ENCODE measurements at regions not wholly inside any gene's neighbourhood (a gene's known extent, or its start where the extent isn't known, plus 50 kb on each side); places are given as distances from the start of the nearest gene placed in this dataset.

DNA sequence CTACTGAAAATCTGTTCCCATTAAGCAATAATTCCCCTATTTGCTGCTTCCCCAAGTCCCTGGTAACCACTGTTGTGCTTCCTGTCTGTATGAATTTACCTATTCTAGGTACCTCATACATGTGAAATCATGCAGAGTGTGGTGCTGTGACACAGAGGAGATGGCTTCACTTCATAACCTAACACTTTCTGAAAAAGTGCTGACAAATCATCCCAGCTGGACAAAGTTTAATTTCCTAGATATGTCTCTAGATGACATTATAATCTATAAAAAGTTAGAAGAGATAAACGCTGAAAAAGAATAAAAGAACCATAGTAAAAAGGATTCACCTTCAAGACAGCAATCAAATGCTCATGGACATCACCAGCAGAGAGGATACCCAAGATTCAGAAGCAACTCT, 277.9 kb downstream of the SKIDA1 start:
- TF ChIP-seq, protein P1, sequence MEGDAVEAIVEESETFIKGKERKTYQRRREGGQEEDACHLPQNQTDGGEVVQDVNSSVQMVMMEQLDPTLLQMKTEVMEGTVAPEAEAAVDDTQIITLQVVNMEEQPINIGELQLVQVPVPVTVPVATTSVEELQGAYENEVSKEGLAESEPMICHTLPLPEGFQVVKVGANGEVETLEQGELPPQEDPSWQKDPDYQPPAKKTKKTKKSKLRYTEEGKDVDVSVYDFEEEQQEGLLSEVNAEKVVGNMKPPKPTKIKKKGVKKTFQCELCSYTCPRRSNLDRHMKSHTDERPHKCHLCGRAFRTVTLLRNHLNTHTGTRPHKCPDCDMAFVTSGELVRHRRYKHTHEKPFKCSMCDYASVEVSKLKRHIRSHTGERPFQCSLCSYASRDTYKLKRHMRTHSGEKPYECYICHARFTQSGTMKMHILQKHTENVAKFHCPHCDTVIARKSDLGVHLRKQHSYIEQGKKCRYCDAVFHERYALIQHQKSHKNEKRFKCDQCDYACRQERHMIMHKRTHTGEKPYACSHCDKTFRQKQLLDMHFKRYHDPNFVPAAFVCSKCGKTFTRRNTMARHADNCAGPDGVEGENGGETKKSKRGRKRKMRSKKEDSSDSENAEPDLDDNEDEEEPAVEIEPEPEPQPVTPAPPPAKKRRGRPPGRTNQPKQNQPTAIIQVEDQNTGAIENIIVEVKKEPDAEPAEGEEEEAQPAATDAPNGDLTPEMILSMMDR (IDR thresholded peaks at IDR 0.05; ENCODE audit: unreplicated experiment), result no peak
- Mint-ChIP-seq H3K27me3 (ENCODE audit: unreplicated experiment) (no peaks in the 10 kb centered on the region), H3K9me3 (ENCODE audit: unreplicated experiment) (no peaks in the 10 kb centered on the region), H3K27ac (ENCODE audit: unreplicated experiment) (no peak overlapping the region), H3K36me3 (ENCODE audit: low read depth, unreplicated experiment) (no peaks in the 10 kb centered on the region), H3K4me1 (ENCODE audit: unreplicated experiment) (no peaks in the 10 kb centered on the region), H3K4me3 (ENCODE audit: unreplicated experiment) (no peak overlapping the region)
- no peak for DNase-seq (ENCODE audit: low spot score)

DNA sequence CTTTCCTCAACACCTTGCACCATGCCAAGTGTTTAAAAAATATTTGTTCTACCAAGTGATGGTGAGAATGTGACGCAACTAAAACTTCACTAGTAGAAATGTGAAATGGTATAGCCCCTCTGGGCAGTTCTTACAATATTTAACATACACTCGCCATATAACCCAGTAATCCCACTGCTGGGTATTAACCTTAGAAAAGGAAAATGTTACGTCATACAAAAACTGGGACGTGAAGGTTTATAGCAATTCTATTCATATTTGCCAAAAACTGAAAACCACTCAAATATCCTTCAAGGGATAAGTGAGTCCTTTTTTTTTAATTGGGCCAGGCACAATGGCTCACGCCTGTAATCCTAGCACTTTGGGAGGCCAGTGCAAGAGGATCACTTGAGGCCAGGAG, 279.3 kb downstream of the SKIDA1 start:
- H3K4me1 Mint-ChIP-seq (ENCODE audit: unreplicated experiment), result no peaks in the 10 kb centered on the region
- no peak overlapping the region for H3K27ac Mint-ChIP-seq (ENCODE audit: unreplicated experiment)
- TF ChIP-seq, protein P1 (IDR thresholded peaks at IDR 0.05; ENCODE audit: unreplicated experiment), result no peak
- H3K9me3 Mint-ChIP-seq (ENCODE audit: unreplicated experiment), result no peaks in the 10 kb centered on the region
- H3K36me3 Mint-ChIP-seq (ENCODE audit: low read depth, unreplicated experiment), result no peaks in the 10 kb centered on the region
- DNase-seq (ENCODE audit: low spot score), result no peak
- no peaks in the 10 kb centered on the region for H3K27me3 Mint-ChIP-seq (ENCODE audit: unreplicated experiment)
- H3K4me3 Mint-ChIP-seq (ENCODE audit: unreplicated experiment), result no peak overlapping the region

DNA sequence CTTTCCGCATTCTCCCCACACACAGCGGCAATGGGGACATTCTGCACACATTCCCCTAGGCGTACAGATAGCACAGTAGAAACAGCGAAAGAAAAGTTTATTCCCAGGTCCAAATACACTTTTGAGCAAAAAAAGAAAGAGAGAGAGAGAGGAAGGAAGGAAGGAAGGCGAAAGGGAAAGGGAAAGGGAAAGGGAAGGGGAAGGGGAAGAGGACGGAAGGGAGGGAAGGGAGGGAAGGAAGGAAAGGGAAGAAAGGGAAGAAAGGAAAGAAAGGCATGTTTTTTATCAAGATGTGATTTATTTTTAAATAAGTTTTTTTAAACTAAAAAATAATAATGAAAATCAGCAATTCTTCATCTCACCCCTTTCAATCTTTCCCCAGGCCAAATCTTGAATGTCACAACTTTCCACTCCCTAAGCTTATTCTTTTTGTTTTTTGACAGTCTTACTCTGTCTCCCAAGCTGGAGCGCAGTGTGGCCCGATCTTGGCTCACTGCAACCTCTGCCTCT, 281.7 kb downstream of the SKIDA1 start:
- H3K4me3 Mint-ChIP-seq (ENCODE audit: unreplicated experiment), result no peak overlapping the region
- no peaks in the 10 kb centered on the region for H3K27me3 Mint-ChIP-seq (ENCODE audit: unreplicated experiment)
- no peaks in the 10 kb centered on the region for H3K9me3 Mint-ChIP-seq (ENCODE audit: unreplicated experiment)
- no peaks in the 10 kb centered on the region for H3K4me1 Mint-ChIP-seq (ENCODE audit: unreplicated experiment)
- TF ChIP-seq, protein P1 (IDR thresholded peaks at IDR 0.05; ENCODE audit: unreplicated experiment), result no peak
- no peaks in the 10 kb centered on the region for H3K36me3 Mint-ChIP-seq (ENCODE audit: low read depth, unreplicated experiment)
- DNase-seq (ENCODE audit: low spot score), result no peak
- H3K27ac Mint-ChIP-seq (ENCODE audit: unreplicated experiment), result no peak overlapping the region

DNA sequence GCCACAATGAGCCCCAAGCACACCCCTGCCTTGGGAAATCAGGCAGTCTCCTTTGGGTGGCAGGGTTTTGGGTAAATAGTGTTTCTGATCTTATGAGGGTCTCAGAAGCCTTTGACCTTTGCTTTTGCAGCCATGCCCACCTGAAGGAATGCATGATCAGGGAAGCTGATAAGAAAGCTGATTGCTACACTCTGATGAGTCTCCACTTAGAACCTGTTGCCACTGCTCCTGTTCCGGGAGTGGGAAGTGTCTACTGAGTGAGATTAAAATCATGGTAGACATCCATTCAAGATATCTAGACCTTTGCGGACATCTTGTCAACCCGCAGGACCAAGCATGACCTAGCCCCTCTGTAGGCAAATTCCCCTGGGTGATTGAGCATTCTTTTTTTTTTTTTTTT, 282.6 kb downstream of the SKIDA1 start:
- Mint-ChIP-seq H3K9me3 (ENCODE audit: unreplicated experiment) (no peaks in the 10 kb centered on the region), H3K27ac (ENCODE audit: unreplicated experiment) (no peak overlapping the region), H3K36me3 (ENCODE audit: low read depth, unreplicated experiment) (no peaks in the 10 kb centered on the region), H3K4me1 (ENCODE audit: unreplicated experiment) (no peaks in the 10 kb centered on the region), H3K4me3 (ENCODE audit: unreplicated experiment) (no peak overlapping the region), H3K27me3 (ENCODE audit: unreplicated experiment) (no peaks in the 10 kb centered on the region)
- no peak for DNase-seq (ENCODE audit: low spot score)
- TF ChIP-seq, protein P1 (IDR thresholded peaks at IDR 0.05; ENCODE audit: unreplicated experiment), result no peak

DNA sequence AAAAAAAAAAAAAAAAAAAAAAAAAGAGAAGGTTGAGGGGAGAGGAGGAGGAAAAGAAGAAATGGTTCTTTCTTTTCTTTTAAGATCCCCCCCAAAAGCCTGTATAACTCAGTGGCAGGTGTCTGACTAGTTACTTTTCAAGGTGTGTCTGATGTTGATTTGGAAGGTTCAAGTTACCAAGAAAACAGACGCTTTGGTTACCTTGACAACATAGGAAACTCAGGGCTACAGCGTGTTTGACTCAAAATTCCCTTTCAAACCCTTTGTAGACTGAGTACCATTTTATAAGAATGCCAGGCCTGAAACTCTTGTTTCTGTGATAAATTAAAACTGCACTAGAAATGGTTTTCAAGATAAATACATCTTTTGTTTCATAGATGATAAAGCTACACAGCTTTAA, 286.8 kb downstream of the SKIDA1 start:
- H3K4me3 Mint-ChIP-seq (ENCODE audit: unreplicated experiment), result no peak overlapping the region
- no peaks in the 10 kb centered on the region for H3K36me3 Mint-ChIP-seq (ENCODE audit: low read depth, unreplicated experiment)
- TF ChIP-seq, protein P1 (IDR thresholded peaks at IDR 0.05; ENCODE audit: unreplicated experiment), result no peak
- H3K4me1 Mint-ChIP-seq (ENCODE audit: unreplicated experiment), result no peaks in the 10 kb centered on the region
- no peaks in the 10 kb centered on the region for H3K27me3 Mint-ChIP-seq (ENCODE audit: unreplicated experiment)
- DNase-seq (ENCODE audit: low spot score), result no peak
- H3K9me3 Mint-ChIP-seq (ENCODE audit: unreplicated experiment), result no peaks in the 10 kb centered on the region
- no peak overlapping the region for H3K27ac Mint-ChIP-seq (ENCODE audit: unreplicated experiment)
